Fibroblast of lung (primary cell): ENCODE measurements at regions not wholly inside any gene's neighbourhood (a gene's known extent, or its start where the extent isn't known, plus 50 kb on each side); places are given as distances from the start of the nearest gene placed in this dataset.

Experiments used
- DNase-seq, 2 donors: peaks; one replicate each; pipeline versions ENCODE4 v3.0.0 to v3.0.0-alpha.2; 2010; ENCODE audit warnings: low read depth in 2 of 2
- H2AFZ ChIP-seq: 2 replicates; pipeline ENCODE4 v1.5.1; 2012; ENCODE audit warnings: low read length, control low read depth, inconsistent platforms
- H3K27ac ChIP-seq: 2 replicates; pipeline ENCODE4 v1.5.1; 2011; ENCODE audit warnings: low read length, control low read depth; ENCODE audit not compliant: insufficient read depth
- H3K27me3 ChIP-seq: 2 replicates; pipeline ENCODE4 v1.5.1; 2011; ENCODE audit warnings: mild to moderate bottlenecking, low read length; ENCODE audit not compliant: control insufficient read depth, insufficient read depth
- H3K36me3 ChIP-seq: 2 replicates; pipeline ENCODE4 v1.5.1; 2011; ENCODE audit warnings: low read length; ENCODE audit not compliant: control insufficient read depth, insufficient read depth
- H3K4me1 ChIP-seq: 2 replicates; pipeline ENCODE4 v1.5.1; 2011; ENCODE audit warnings: low read length; ENCODE audit not compliant: control insufficient read depth, insufficient read depth; ENCODE audit errors: extremely low read depth
- H3K4me2 ChIP-seq: 2 replicates; pipeline ENCODE4 v1.5.1; 2011; ENCODE audit warnings: low read length, control low read depth; ENCODE audit not compliant: insufficient read depth; ENCODE audit errors: extremely low read depth
- H3K4me3 ChIP-seq, 4 experiments: fragments of 200-600 bp in 1 of 4; sonication (generic) in 1 of 4; replicated peaks in 1 of 4; 2 replicates each; pipeline ENCODE4 v1.5.1; 2011 to 2016; ENCODE audit warnings: low read length in 4 of 4, low read depth in 3 of 4, mild to moderate bottlenecking in 3 of 4, control low read depth in 2 of 4, inconsistent platforms in 1 of 4, mixed read lengths in 1 of 4; ENCODE audit not compliant: insufficient read depth in 1 of 4; ENCODE audit errors: control extremely low read depth in 1 of 4
- H3K79me2 ChIP-seq: 2 replicates; pipeline ENCODE4 v1.5.1; 2012; ENCODE audit warnings: mild to moderate bottlenecking, low read length, inconsistent platforms; ENCODE audit not compliant: control insufficient read depth, insufficient read depth
- H3K9ac ChIP-seq: 2 replicates; pipeline ENCODE4 v1.5.1; 2011; ENCODE audit warnings: mild to moderate bottlenecking, low read length, control low read depth; ENCODE audit not compliant: insufficient read depth
- H3K9me3 ChIP-seq: 2 replicates; pipeline ENCODE4 v1.5.1; 2012; ENCODE audit warnings: low read depth, low read length; ENCODE audit not compliant: control insufficient read depth, insufficient read depth
- H4K20me1 ChIP-seq: 2 replicates; pipeline ENCODE4 v1.5.1; 2011; ENCODE audit warnings: low read length; ENCODE audit not compliant: control insufficient read depth, insufficient read depth; ENCODE audit errors: extremely low read depth
- EZH2 ChIP-seq: IDR thresholded peaks from 2 replicates; pipeline ENCODE4 v1.5.1; 2012; ENCODE audit warnings: low read length, control low read depth, mild to moderate bottlenecking; ENCODE audit errors: missing control alignments
- TF ChIP-seq, protein P1 (sequence below), 2 donors: IDR thresholded peaks in 1 of 2; conservative IDR thresholded peaks in 1 of 2; 1 replicate in 1 of 2; 2 replicates in 1 of 2; pipeline ENCODE4 v1.5.1; 2011 to 2012; ENCODE audit warnings: low read length in 2 of 2, control low read depth in 1 of 2, inconsistent platforms in 1 of 2, low read depth in 1 of 2, mild to moderate bottlenecking in 1 of 2

DNA sequence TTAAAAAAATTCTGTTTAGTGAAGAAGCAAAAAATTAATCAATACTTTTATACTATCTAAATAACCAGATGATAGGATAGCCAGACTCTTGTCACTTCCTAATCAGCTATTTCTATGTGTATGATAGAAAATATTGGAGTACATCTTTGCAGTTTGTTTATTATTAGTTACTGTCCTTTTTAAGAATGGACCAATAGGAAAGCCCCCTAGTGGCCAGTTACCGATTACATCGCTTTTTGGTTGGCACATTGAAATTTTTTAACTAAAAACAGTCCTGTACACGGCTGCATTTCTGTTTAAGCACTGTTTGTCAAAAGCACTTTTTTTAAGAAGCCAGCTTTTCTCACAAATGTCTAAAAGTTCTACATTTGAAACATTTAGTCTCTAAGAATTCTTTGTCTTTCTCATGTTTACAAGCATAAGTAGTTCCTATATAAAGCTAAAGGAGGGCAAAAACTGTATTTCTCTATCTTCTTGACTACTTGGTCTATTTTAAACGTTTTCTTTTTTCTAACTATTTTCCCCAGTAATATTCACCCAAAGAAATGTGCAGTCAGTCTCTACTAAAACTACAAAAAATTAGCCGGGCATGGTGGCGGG is 253.2 kb upstream of the LRTM1 start:
- Histone ChIP-seq H3K27ac (no peak overlapping the region), H3K4me3 (no peak overlapping the region), H3K36me3 (no peaks in the 10 kb centered on the region), H3K27me3 (no peaks in the 10 kb centered on the region), H4K20me1 (no peaks in the 10 kb centered on the region), H3K9ac (no peak overlapping the region), H3K9me3 (no peaks in the 10 kb centered on the region), H2AFZ (no peak overlapping the region), H3K4me1 (no peaks in the 10 kb centered on the region), H3K4me2 (no peak overlapping the region), H3K79me2 (no peaks in the 10 kb centered on the region)
- TF ChIP-seq, protein P1, sequence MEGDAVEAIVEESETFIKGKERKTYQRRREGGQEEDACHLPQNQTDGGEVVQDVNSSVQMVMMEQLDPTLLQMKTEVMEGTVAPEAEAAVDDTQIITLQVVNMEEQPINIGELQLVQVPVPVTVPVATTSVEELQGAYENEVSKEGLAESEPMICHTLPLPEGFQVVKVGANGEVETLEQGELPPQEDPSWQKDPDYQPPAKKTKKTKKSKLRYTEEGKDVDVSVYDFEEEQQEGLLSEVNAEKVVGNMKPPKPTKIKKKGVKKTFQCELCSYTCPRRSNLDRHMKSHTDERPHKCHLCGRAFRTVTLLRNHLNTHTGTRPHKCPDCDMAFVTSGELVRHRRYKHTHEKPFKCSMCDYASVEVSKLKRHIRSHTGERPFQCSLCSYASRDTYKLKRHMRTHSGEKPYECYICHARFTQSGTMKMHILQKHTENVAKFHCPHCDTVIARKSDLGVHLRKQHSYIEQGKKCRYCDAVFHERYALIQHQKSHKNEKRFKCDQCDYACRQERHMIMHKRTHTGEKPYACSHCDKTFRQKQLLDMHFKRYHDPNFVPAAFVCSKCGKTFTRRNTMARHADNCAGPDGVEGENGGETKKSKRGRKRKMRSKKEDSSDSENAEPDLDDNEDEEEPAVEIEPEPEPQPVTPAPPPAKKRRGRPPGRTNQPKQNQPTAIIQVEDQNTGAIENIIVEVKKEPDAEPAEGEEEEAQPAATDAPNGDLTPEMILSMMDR (conservative IDR thresholded peaks at IDR 0.05 in 1 of 2, IDR thresholded peaks at IDR 0.05 in 1 of 2; ENCODE audit: low read depth in 1 of 2, low read length in 2 of 2) = peak; percentile 73
- TF ChIP-seq EZH2 = no peak
- peak in 1 of 2 donors; percentile 66 for DNase-seq

GRCh38 chr3:55180161-55180560 is 252.3 kb upstream of the LRTM1 start:
- no peak overlapping the region for H3K4me3 ChIP-seq
- no peaks in the 10 kb centered on the region for H3K9me3 ChIP-seq
- no peaks in the 10 kb centered on the region for H4K20me1 ChIP-seq
- no peak overlapping the region for H2AFZ ChIP-seq
- TF ChIP-seq, protein P1 (conservative IDR thresholded peaks at IDR 0.05 in 1 of 2, IDR thresholded peaks at IDR 0.05 in 1 of 2; ENCODE audit: low read depth in 1 of 2, low read length in 2 of 2) = no peak
- no peak for TF ChIP-seq EZH2
- H3K4me2 ChIP-seq = no peak overlapping the region
- H3K79me2 ChIP-seq = no peaks in the 10 kb centered on the region
- no peaks in the 10 kb centered on the region for H3K4me1 ChIP-seq
- DNase-seq = peak in 1 of 2 donors; percentile 63
- no peaks in the 10 kb centered on the region for H3K36me3 ChIP-seq
- H3K9ac ChIP-seq = no peak overlapping the region
- no peaks in the 10 kb centered on the region for H3K27me3 ChIP-seq
- no peak overlapping the region for H3K27ac ChIP-seq

DNA sequence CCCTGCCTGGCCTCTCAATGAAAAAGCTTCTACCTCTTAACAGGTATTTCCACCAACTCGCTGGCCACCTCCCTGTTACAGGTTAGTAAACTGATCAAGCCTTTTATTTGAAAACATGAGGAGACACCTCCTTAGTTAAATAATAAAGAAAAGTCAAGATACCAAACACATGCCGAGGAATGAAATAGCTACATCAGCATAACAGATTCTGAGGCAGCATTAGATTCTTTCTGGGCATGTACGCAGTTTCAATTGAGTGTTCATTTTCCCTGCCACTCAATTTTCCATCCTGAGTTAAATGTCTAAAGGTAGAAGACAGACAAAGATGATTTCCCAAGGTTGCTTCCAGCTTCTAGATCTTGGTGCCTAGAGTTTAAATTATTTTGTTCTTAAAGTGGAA is 250.5 kb upstream of the LRTM1 start:
- Histone ChIP-seq H3K9me3 (no peaks in the 10 kb centered on the region), H4K20me1 (no peaks in the 10 kb centered on the region), H3K4me3 (no peak overlapping the region), H3K27me3 (no peaks in the 10 kb centered on the region), H3K4me1 (no peaks in the 10 kb centered on the region), H3K27ac (no peak overlapping the region), H3K79me2 (no peaks in the 10 kb centered on the region), H2AFZ (no peak overlapping the region), H3K36me3 (no peaks in the 10 kb centered on the region), H3K9ac (no peak overlapping the region), H3K4me2 (no peak overlapping the region)
- DNase-seq = no peak
- TF ChIP-seq, protein P1 (conservative IDR thresholded peaks at IDR 0.05 in 1 of 2, IDR thresholded peaks at IDR 0.05 in 1 of 2; ENCODE audit: low read depth in 1 of 2, low read length in 2 of 2) = no peak
- TF ChIP-seq EZH2 = no peak
